Adipocyte (in vitro differentiated cells): ENCODE measurements at regions not wholly inside any gene's neighbourhood (a gene's known extent, or its start where the extent isn't known, plus 50 kb on each side); places are given as distances from the start of the nearest gene placed in this dataset.

Source experiments
- DNase-seq: peaks from one replicate; pipeline ENCODE4 v3.0.0-alpha.2; 2015; ENCODE audit warnings: low read depth
- H3K27me3 ChIP-seq: replicated peaks from 2 replicates; pipeline ENCODE4 v1.7.0; 2013; ENCODE audit warnings: mild to moderate bottlenecking, low read length, moderate library complexity; ENCODE audit not compliant: control insufficient read depth, insufficient read depth
- H3K36me3 ChIP-seq: 2 replicates; pipeline ENCODE4 v1.7.0; 2013; ENCODE audit warnings: low read length, mild to moderate bottlenecking, moderate library complexity; ENCODE audit not compliant: control insufficient read depth, insufficient read depth, severe bottlenecking
- H3K4me1 ChIP-seq: 2 replicates; pipeline ENCODE4 v1.7.0; 2013; ENCODE audit warnings: mild to moderate bottlenecking, low read length, moderate library complexity; ENCODE audit not compliant: control insufficient read depth, insufficient read depth
- H3K4me3 ChIP-seq: 2 replicates; pipeline ENCODE4 v1.7.0; 2013; ENCODE audit warnings: mild to moderate bottlenecking, low read length, moderate library complexity
- H3K9ac ChIP-seq: 2 replicates; pipeline ENCODE4 v1.7.0; 2013; ENCODE audit warnings: mild to moderate bottlenecking, low read length, moderate library complexity
- H3K9me3 ChIP-seq: 2 replicates; pipeline ENCODE4 v1.7.0; 2013; ENCODE audit warnings: mild to moderate bottlenecking, low read length, moderate library complexity; ENCODE audit not compliant: control insufficient read depth

- Histone ChIP-seq H3K4me3 (no peak overlapping the region), H3K27me3 (no peaks in the 10 kb centered on the region)
Measured at GRCh38 chr18:8976606-8977005, 125.9 kb upstream of the NDUFV2 start.

GRCh38 chr18:8977166-8977565, 125.3 kb upstream of the NDUFV2 start:
- H3K4me1 ChIP-seq: no peaks in the 10 kb centered on the region
- no peaks in the 10 kb centered on the region for H3K27me3 ChIP-seq
- H3K9ac ChIP-seq: no peak overlapping the region
- no peak for DNase-seq
- H3K9me3 ChIP-seq: peaks cover 4% of the 10 kb centered on the region
- no peak overlapping the region for H3K4me3 ChIP-seq
- H3K36me3 ChIP-seq: no peaks in the 10 kb centered on the region

More at GRCh38 chr18:8976606-8977005, 125.9 kb upstream of the NDUFV2 start:
- no peaks in the 10 kb centered on the region for H3K4me1 ChIP-seq
- no peak for DNase-seq
- H3K36me3 ChIP-seq: no peaks in the 10 kb centered on the region
- no peak overlapping the region for H3K9ac ChIP-seq
- H3K9me3 ChIP-seq: peaks cover 4% of the 10 kb centered on the region

- H3K9ac ChIP-seq: no peak overlapping the region
- H3K36me3 ChIP-seq: no peaks in the 10 kb centered on the region
- H3K4me1 ChIP-seq: no peaks in the 10 kb centered on the region
- H3K4me3 ChIP-seq: no peak overlapping the region
- H3K27me3 ChIP-seq: no peaks in the 10 kb centered on the region
- H3K9me3 ChIP-seq: peaks cover 4% of the 10 kb centered on the region
- DNase-seq: no peak
Measured at GRCh38 chr18:8977701-8978100, 124.8 kb upstream of the NDUFV2 start.

GRCh38 chr18:8978394-8978793, 124.1 kb upstream of the NDUFV2 start:
- no peak for DNase-seq
- Histone ChIP-seq H3K9ac (no peak overlapping the region), H3K4me3 (no peak overlapping the region), H3K36me3 (no peaks in the 10 kb centered on the region), H3K4me1 (no peaks in the 10 kb centered on the region), H3K9me3 (peaks cover 4% of the 10 kb centered on the region), H3K27me3 (no peaks in the 10 kb centered on the region)

GRCh38 chr18:8979258-8979988, 123.1 kb upstream of the NDUFV2 start:
- Histone ChIP-seq H3K27me3 (no peaks in the 10 kb centered on the region), H3K36me3 (no peaks in the 10 kb centered on the region), H3K9ac (no peak overlapping the region), H3K9me3 (no peaks in the 10 kb centered on the region), H3K4me1 (no peaks in the 10 kb centered on the region), H3K4me3 (no peak overlapping the region)
- DNase-seq: no peak

GRCh38 chr18:8980496-8980895, 122.0 kb upstream of the NDUFV2 start:
- Histone ChIP-seq H3K36me3 (no peaks in the 10 kb centered on the region), H3K9me3 (no peaks in the 10 kb centered on the region), H3K4me3 (no peak overlapping the region), H3K4me1 (no peaks in the 10 kb centered on the region), H3K27me3 (no peaks in the 10 kb centered on the region), H3K9ac (no peak overlapping the region)
- DNase-seq: no peak

- Histone ChIP-seq H3K9me3 (no peaks in the 10 kb centered on the region), H3K36me3 (no peaks in the 10 kb centered on the region), H3K4me1 (no peaks in the 10 kb centered on the region), H3K4me3 (no peak overlapping the region), H3K27me3 (no peaks in the 10 kb centered on the region), H3K9ac (no peak overlapping the region)
- no peak for DNase-seq
Measured at GRCh38 chr18:8980918-8981317, 121.6 kb upstream of the NDUFV2 start.

- H3K4me3 ChIP-seq: no peak overlapping the region
- H3K36me3 ChIP-seq: no peaks in the 10 kb centered on the region
- peak; percentile 89 for DNase-seq
- H3K27me3 ChIP-seq: no peaks in the 10 kb centered on the region
- peak overlapping the region; percentile 16 for H3K9ac ChIP-seq
- H3K9me3 ChIP-seq: no peaks in the 10 kb centered on the region
- peaks cover 8% of the 10 kb centered on the region for H3K4me1 ChIP-seq
Measured at GRCh38 chr18:8982416-8983183, 119.9 kb upstream of the NDUFV2 start.

GRCh38 chr18:8983195-8983594, 119.3 kb upstream of the NDUFV2 start:
- no peak for DNase-seq
- H3K4me1 ChIP-seq: peaks cover 14% of the 10 kb centered on the region
- no peaks in the 10 kb centered on the region for H3K36me3 ChIP-seq
- peak overlapping the region; percentile 16 for H3K9ac ChIP-seq
- H3K9me3 ChIP-seq: no peaks in the 10 kb centered on the region
- H3K27me3 ChIP-seq: no peaks in the 10 kb centered on the region
- no peak overlapping the region for H3K4me3 ChIP-seq

GRCh38 chr18:8984131-8984721, 118.3 kb upstream of the NDUFV2 start:
- no peak overlapping the region for H3K4me3 ChIP-seq
- no peaks in the 10 kb centered on the region for H3K27me3 ChIP-seq
- no peaks in the 10 kb centered on the region for H3K36me3 ChIP-seq
- no peaks in the 10 kb centered on the region for H3K9me3 ChIP-seq
- peaks cover 15% of the 10 kb centered on the region for H3K4me1 ChIP-seq
- no peak overlapping the region for H3K9ac ChIP-seq
- DNase-seq: no peak

- Histone ChIP-seq H3K36me3 (no peaks in the 10 kb centered on the region), H3K4me3 (no peak overlapping the region), H3K4me1 (peaks cover 35% of the 10 kb centered on the region), H3K9ac (peak overlapping the region; percentile 8), H3K27me3 (no peaks in the 10 kb centered on the region), H3K9me3 (no peaks in the 10 kb centered on the region)
- peak; percentile 20 for DNase-seq
Measured at GRCh38 chr18:8987241-8987640, 115.3 kb upstream of the NDUFV2 start.
